Upper lobe of right lung (tissue), 1 donor: ENCODE measurements at regions not wholly inside any gene's neighbourhood (a gene's known extent, or its start where the extent isn't known, plus 50 kb on each side); places are given as distances from the start of the nearest gene placed in this dataset.
"Not testable (repeated sequence)": the region's sequence is repeated elsewhere in the genome, so short reads cannot be mapped to it uniquely, and the experiment has no call there.

Experiments used
- ATAC-seq: fragments of 200-7000 bp; cut with Tn5 transposase; one replicate; pipeline ENCODE4 v1.9.1; 2020; ENCODE audit warnings: mild to moderate bottlenecking, moderate library complexity
- DNase-seq: peaks from one replicate; pipeline ENCODE4 v3.0.0-alpha.2; 2020
- H3K27ac ChIP-seq: fragments of 200-600 bp; one replicate; pipeline ENCODE4 v1.8.0; 2022
- H3K27me3 ChIP-seq: fragments of 200-600 bp; one replicate; pipeline ENCODE4 v1.8.0; 2022; ENCODE audit warnings: mild to moderate bottlenecking
- H3K36me3 ChIP-seq: fragments of 200-600 bp; one replicate; pipeline ENCODE4 v1.8.0; 2022
- H3K4me1 ChIP-seq: fragments of 200-600 bp; one replicate; pipeline ENCODE4 v1.8.0; 2022
- H3K4me3 ChIP-seq: fragments of 200-600 bp; one replicate; pipeline ENCODE4 v1.8.0; 2022; ENCODE audit warnings: mild to moderate bottlenecking
- H3K9me3 ChIP-seq: fragments of 200-600 bp; one replicate; pipeline ENCODE4 v1.8.0; 2022
- CTCF ChIP-seq: fragments of 200-600 bp; IDR thresholded peaks from one replicate; pipeline ENCODE4 v1.8.0; 2022; ENCODE audit warnings: antibody characterized with exemption
- intact Hi-C: fragments of 100-400 bp; cut with DNase I; formaldehyde crosslinking; loops from one replicate; pipeline ENCODE4 v1.11.0; 2022
- donor health status: DM: no; HTN: yes; CAD: no; lungs with severe emphysema.

- H3K27ac ChIP-seq = no peak overlapping the region
- no peak for ATAC-seq
- H3K27me3 ChIP-seq = no peaks in the 10 kb centered on the region
- H3K36me3 ChIP-seq = no peaks in the 10 kb centered on the region
- no peaks in the 10 kb centered on the region for H3K9me3 ChIP-seq
- no peak overlapping the region for H3K4me3 ChIP-seq
- no peak for TF ChIP-seq CTCF
- intact Hi-C loops = no loop called here
- DNase-seq = no peak
- no peaks in the 10 kb centered on the region for H3K4me1 ChIP-seq
These were observed 185.2 kb downstream of the ALDH8A1 start for GRCh38 chr6:134764741-134765140.

- ATAC-seq, H3K4me1 ChIP-seq, DNase-seq, intact Hi-C loops, H3K27ac ChIP-seq, H3K4me3 ChIP-seq, H3K9me3 ChIP-seq, H3K36me3 ChIP-seq, H3K27me3 ChIP-seq: not testable (repeated sequence)
These were observed 186.3 kb downstream of the ALDH8A1 start for GRCh38 chr6:134763575-134763974.

- Histone ChIP-seq H3K36me3 (no peaks in the 10 kb centered on the region), H3K9me3 (no peaks in the 10 kb centered on the region), H3K4me1 (no peaks in the 10 kb centered on the region), H3K4me3 (no peak overlapping the region), H3K27me3 (no peaks in the 10 kb centered on the region), H3K27ac (no peak overlapping the region)
- TF ChIP-seq CTCF = no peak
- DNase-seq (no peak), ATAC-seq (no peak)
- intact Hi-C loops = no loop called here
These were observed 191.3 kb downstream of the ALDH8A1 start for GRCh38 chr6:134758621-134759020.

- H3K27ac ChIP-seq = no peak overlapping the region
- H3K4me1 ChIP-seq = no peaks in the 10 kb centered on the region
- peak; percentile 78 for ATAC-seq
- TF ChIP-seq CTCF = no peak
- no peaks in the 10 kb centered on the region for H3K9me3 ChIP-seq
- no peaks in the 10 kb centered on the region for H3K27me3 ChIP-seq
- DNase-seq = no peak
- intact Hi-C loops = no loop called here
- no peaks in the 10 kb centered on the region for H3K36me3 ChIP-seq
- no peak overlapping the region for H3K4me3 ChIP-seq
These were observed 192.0 kb downstream of the ALDH8A1 start for GRCh38 chr6:134757911-134758361.

GRCh38 chr6:134756374-134757025 is 193.4 kb downstream of the ALDH8A1 start:
- Histone ChIP-seq H3K27me3 (no peaks in the 10 kb centered on the region), H3K9me3 (no peaks in the 10 kb centered on the region), H3K36me3 (no peaks in the 10 kb centered on the region), H3K4me3 (no peak overlapping the region), H3K4me1 (no peaks in the 10 kb centered on the region), H3K27ac (no peak overlapping the region)
- DNase-seq (no peak), ATAC-seq (no peak)
- TF ChIP-seq CTCF = no peak
- intact Hi-C loops = no loop called here

- H3K4me1 ChIP-seq = no peaks in the 10 kb centered on the region
- no peaks in the 10 kb centered on the region for H3K36me3 ChIP-seq
- no peak for ATAC-seq
- intact Hi-C loops = no loop called here
- TF ChIP-seq CTCF = no peak
- DNase-seq = no peak
- no peaks in the 10 kb centered on the region for H3K9me3 ChIP-seq
- H3K27me3 ChIP-seq = no peaks in the 10 kb centered on the region
- H3K4me3 ChIP-seq = no peak overlapping the region
- H3K27ac ChIP-seq = no peak overlapping the region
These were observed 195.7 kb downstream of the ALDH8A1 start for GRCh38 chr6:134754013-134754690.
